ENCODE measurements at regions not wholly inside any gene's neighbourhood (a gene's known extent, or its start where the extent isn't known, plus 50 kb on each side); places are given as distances from the start of the nearest gene placed in this dataset.
"Not testable (repeated sequence)": the region's sequence is repeated elsewhere in the genome, so short reads cannot be mapped to it uniquely, and the experiment has no call there.

- DNase-seq (no peak), ATAC-seq (ENCODE audit: poor library complexity) (no peak)
- no peak for TF ChIP-seq CTCF (IDR thresholded peaks at IDR 0.05)
- CTCF ChIA-PET, result no interaction called here
- no peaks in the 10 kb centered on the region for H3K4me1 ChIP-seq (ENCODE audit: insufficient read depth, low read length)
- H3K9me3 ChIP-seq (ENCODE audit: control insufficient read depth in 1 of 2, insufficient read depth in 1 of 2, low read length in 2 of 2), result peaks cover 0 to 6% of the 10 kb centered on the region in 2 experiments
- no peaks in the 10 kb centered on the region for H3K27me3 ChIP-seq (ENCODE audit: control insufficient read depth in 1 of 2, insufficient read depth in 2 of 2, low read length in 2 of 2)
- H3K36me3 ChIP-seq (ENCODE audit: insufficient read depth, low read length), result no peaks in the 10 kb centered on the region
- no peaks in the 10 kb centered on the region for H3K4me1 Mint-ChIP-seq (ENCODE audit: low read depth)
- H3K27ac Mint-ChIP-seq, result no peak overlapping the region
- no peak overlapping the region for H3K27ac ChIP-seq (ENCODE audit: low read depth in 1 of 2, low read length in 2 of 2)
- H3K4me3 Mint-ChIP-seq, result no peak overlapping the region
- intact Hi-C loops (cut with DNase I, micrococcal nuclease), result no loop called here
- H3K4me3 ChIP-seq (ENCODE audit: low read length), result no peak overlapping the region
- no peaks in the 10 kb centered on the region for H3K9me3 Mint-ChIP-seq
- H3K36me3 Mint-ChIP-seq (ENCODE audit: low read depth), result no peaks in the 10 kb centered on the region
- H3K27me3 Mint-ChIP-seq, result no peaks in the 10 kb centered on the region
- POLR2A ChIA-PET, result no interaction called here
Measured at GRCh38 chr4:57973819-57974218, 863.6 kb upstream of the IGFBP7 start.

GRCh38 chr4:57971261-57971660 is 861.1 kb upstream of the IGFBP7 start:
- DNase-seq, result no peak
- TF ChIP-seq CTCF (IDR thresholded peaks at IDR 0.05), result no peak
- CTCF ChIA-PET, result no interaction called here
- Histone ChIP-seq H3K9me3 (ENCODE audit: control insufficient read depth in 1 of 2, insufficient read depth in 1 of 2, low read length in 2 of 2) (peaks cover 0 to 15% of the 10 kb centered on the region in 2 experiments), H3K4me1 (ENCODE audit: insufficient read depth, low read length) (no peaks in the 10 kb centered on the region), H3K27me3 (ENCODE audit: control insufficient read depth in 1 of 2, insufficient read depth in 2 of 2, low read length in 2 of 2) (no peaks in the 10 kb centered on the region), H3K36me3 (ENCODE audit: insufficient read depth, low read length) (no peaks in the 10 kb centered on the region), H3K27ac (ENCODE audit: low read depth in 1 of 2, low read length in 2 of 2) (no peak overlapping the region), H3K4me3 (ENCODE audit: low read length) (no peak overlapping the region)
- intact Hi-C loops (cut with DNase I, micrococcal nuclease), result no loop called here
- Mint-ChIP-seq H3K9me3 (peaks cover 4% of the 10 kb centered on the region), H3K4me3 (no peak overlapping the region), H3K36me3 (ENCODE audit: low read depth) (no peaks in the 10 kb centered on the region), H3K27ac (no peak overlapping the region), H3K27me3 (no peaks in the 10 kb centered on the region), H3K4me1 (ENCODE audit: low read depth) (no peaks in the 10 kb centered on the region)
- POLR2A ChIA-PET, result no interaction called here
- no peak for ATAC-seq (ENCODE audit: poor library complexity)

DNA sequence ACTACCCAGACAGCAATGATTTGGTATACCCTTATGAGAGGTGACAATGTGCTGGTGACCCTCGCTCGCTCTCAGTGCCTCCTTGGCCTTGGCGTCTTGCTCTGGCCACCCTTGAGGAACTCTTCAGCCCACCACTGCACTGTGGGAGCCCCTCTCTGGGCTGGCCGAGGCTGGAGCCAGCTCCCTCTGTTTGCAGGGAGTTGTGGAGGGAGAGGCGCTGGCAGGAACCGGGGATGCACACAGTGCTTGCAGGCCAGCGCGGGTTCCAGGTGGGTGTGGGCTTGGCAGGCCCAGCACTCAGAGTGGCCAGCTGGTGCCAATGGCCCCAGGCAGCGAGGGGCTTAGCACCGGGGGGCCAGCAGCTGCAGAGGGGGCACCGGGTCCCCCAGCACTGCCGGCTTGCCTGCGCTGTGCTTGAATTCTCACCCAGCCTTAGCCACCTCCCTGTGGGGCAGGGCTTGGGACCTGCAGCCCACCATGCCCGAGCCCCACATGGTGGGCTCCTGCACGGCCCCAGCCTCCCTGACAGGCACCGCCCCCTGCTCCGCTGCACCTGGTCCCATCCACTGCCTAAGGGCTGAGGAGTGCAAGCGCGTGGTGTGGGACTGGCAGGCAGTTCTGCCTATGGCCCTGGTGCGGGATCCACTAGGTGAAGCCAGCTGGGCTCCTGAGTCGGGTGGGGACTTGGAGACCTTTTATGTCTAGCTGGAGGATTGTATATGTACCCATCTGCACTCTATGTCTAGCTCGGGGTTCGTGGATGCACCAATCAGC is 857.0 kb upstream of the IGFBP7 start:
- intact Hi-C loops (cut with DNase I, micrococcal nuclease), result no loop called here
- Histone ChIP-seq H3K27ac (ENCODE audit: low read depth in 1 of 2, low read length in 2 of 2) (no peak overlapping the region), H3K36me3 (ENCODE audit: insufficient read depth, low read length) (no peaks in the 10 kb centered on the region), H3K9me3 (ENCODE audit: control insufficient read depth in 1 of 2, insufficient read depth in 1 of 2, low read length in 2 of 2) (peaks cover 0 to 15% of the 10 kb centered on the region in 2 experiments), H3K4me1 (ENCODE audit: insufficient read depth, low read length) (no peaks in the 10 kb centered on the region), H3K4me3 (ENCODE audit: low read length) (no peak overlapping the region), H3K27me3 (ENCODE audit: control insufficient read depth in 1 of 2, insufficient read depth in 2 of 2, low read length in 2 of 2) (no peaks in the 10 kb centered on the region)
- no peak overlapping the region for H3K27ac Mint-ChIP-seq
- no peak overlapping the region for H3K4me3 Mint-ChIP-seq
- ATAC-seq (ENCODE audit: poor library complexity) (no peak), DNase-seq (no peak)
- peaks cover 5% of the 10 kb centered on the region for H3K9me3 Mint-ChIP-seq
- H3K36me3 Mint-ChIP-seq (ENCODE audit: low read depth), result no peaks in the 10 kb centered on the region
- no peaks in the 10 kb centered on the region for H3K4me1 Mint-ChIP-seq (ENCODE audit: low read depth)
- CTCF ChIA-PET, result no interaction called here
- no peaks in the 10 kb centered on the region for H3K27me3 Mint-ChIP-seq
- no peak for TF ChIP-seq CTCF (IDR thresholded peaks at IDR 0.05)
- POLR2A ChIA-PET, result no interaction called here

- H3K27ac ChIP-seq (ENCODE audit: low read depth in 1 of 2, low read length in 2 of 2); H3K36me3 Mint-ChIP-seq (ENCODE audit: low read depth); DNase-seq; H3K9me3 Mint-ChIP-seq; intact Hi-C loops (cut with DNase I, micrococcal nuclease); H3K36me3 ChIP-seq (ENCODE audit: insufficient read depth, low read length); CTCF ChIA-PET; POLR2A ChIA-PET; H3K27ac Mint-ChIP-seq; H3K4me3 Mint-ChIP-seq; H3K27me3 Mint-ChIP-seq; ATAC-seq (ENCODE audit: poor library complexity); H3K4me3 ChIP-seq (ENCODE audit: low read length); H3K27me3 ChIP-seq (ENCODE audit: control insufficient read depth in 1 of 2, insufficient read depth in 2 of 2, low read length in 2 of 2); H3K4me1 Mint-ChIP-seq (ENCODE audit: low read depth); H3K4me1 ChIP-seq (ENCODE audit: insufficient read depth, low read length): not testable (repeated sequence)
- H3K9me3 ChIP-seq (ENCODE audit: control insufficient read depth in 1 of 2, insufficient read depth in 1 of 2, low read length in 2 of 2), result peaks cover 0 to 15% of the 10 kb centered on the region in 2 experiments
Measured at GRCh38 chr4:57965431-57965830, 855.2 kb upstream of the IGFBP7 start.

Data from CD4-positive, alpha-beta T cell (primary cell).